ENCODE measurements at regions not wholly inside any gene's neighbourhood (a gene's known extent, or its start where the extent isn't known, plus 50 kb on each side); places are given as distances from the start of the nearest gene placed in this dataset.

GRCh38 chr5:53180991-53181390 lies 71.4 kb upstream of the MOCS2 start:
- Histone ChIP-seq H3K36me3 (ENCODE audit: control insufficient read depth in 4 of 4, insufficient read depth in 3 of 4, low read depth in 1 of 4, low read length in 3 of 4) (no peaks in the 10 kb centered on the region), H3K27ac (ENCODE audit: low read depth in 1 of 2, low read length in 2 of 2) (no peak overlapping the region), H3K9ac (ENCODE audit: low read depth in 1 of 2, low read length in 2 of 2) (no peak overlapping the region), H3K4me3 (ENCODE audit: low read depth in 1 of 3, low read length in 3 of 3) (no peak overlapping the region), H3K9me3 (ENCODE audit: control insufficient read depth in 4 of 4, low read length in 3 of 4) (no peaks in the 10 kb centered on the region), H3K4me1 (ENCODE audit: control insufficient read depth in 4 of 4, insufficient read depth in 4 of 4, low read length in 3 of 4) (no peaks in the 10 kb centered on the region), H3K27me3 (ENCODE audit: control insufficient read depth in 4 of 4, insufficient read depth in 4 of 4, low read length in 3 of 4) (no peaks in the 10 kb centered on the region)
- no peak for TF ChIP-seq NR2F2 (IDR thresholded peaks at IDR 0.05)
- TF ChIP-seq GABPA (IDR thresholded peaks at IDR 0.05 in 1 of 2, conservative IDR thresholded peaks at IDR 0.05 in 1 of 2): no peak
- TF ChIP-seq FOXA2 (IDR thresholded peaks at IDR 0.05): no peak
- no peak for TF ChIP-seq RAD21 (IDR thresholded peaks at IDR 0.05)
- TF ChIP-seq HNF4A (conservative IDR thresholded peaks at IDR 0.05): no peak
- TF ChIP-seq, protein P1, sequence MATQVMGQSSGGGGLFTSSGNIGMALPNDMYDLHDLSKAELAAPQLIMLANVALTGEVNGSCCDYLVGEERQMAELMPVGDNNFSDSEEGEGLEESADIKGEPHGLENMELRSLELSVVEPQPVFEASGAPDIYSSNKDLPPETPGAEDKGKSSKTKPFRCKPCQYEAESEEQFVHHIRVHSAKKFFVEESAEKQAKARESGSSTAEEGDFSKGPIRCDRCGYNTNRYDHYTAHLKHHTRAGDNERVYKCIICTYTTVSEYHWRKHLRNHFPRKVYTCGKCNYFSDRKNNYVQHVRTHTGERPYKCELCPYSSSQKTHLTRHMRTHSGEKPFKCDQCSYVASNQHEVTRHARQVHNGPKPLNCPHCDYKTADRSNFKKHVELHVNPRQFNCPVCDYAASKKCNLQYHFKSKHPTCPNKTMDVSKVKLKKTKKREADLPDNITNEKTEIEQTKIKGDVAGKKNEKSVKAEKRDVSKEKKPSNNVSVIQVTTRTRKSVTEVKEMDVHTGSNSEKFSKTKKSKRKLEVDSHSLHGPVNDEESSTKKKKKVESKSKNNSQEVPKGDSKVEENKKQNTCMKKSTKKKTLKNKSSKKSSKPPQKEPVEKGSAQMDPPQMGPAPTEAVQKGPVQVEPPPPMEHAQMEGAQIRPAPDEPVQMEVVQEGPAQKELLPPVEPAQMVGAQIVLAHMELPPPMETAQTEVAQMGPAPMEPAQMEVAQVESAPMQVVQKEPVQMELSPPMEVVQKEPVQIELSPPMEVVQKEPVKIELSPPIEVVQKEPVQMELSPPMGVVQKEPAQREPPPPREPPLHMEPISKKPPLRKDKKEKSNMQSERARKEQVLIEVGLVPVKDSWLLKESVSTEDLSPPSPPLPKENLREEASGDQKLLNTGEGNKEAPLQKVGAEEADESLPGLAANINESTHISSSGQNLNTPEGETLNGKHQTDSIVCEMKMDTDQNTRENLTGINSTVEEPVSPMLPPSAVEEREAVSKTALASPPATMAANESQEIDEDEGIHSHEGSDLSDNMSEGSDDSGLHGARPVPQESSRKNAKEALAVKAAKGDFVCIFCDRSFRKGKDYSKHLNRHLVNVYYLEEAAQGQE (IDR thresholded peaks at IDR 0.05): no peak
- WGBS: 88% methylated on average over 1 of the region's 1 CpG
- DNase-seq (ENCODE audit: low spot score): no peak

- Histone ChIP-seq H3K27me3 (ENCODE audit: control insufficient read depth in 4 of 4, insufficient read depth in 4 of 4, low read length in 3 of 4) (no peaks in the 10 kb centered on the region), H3K4me3 (ENCODE audit: low read depth in 1 of 3, low read length in 3 of 3) (no peak overlapping the region), H3K9me3 (ENCODE audit: control insufficient read depth in 4 of 4, low read length in 3 of 4) (no peaks in the 10 kb centered on the region), H3K36me3 (ENCODE audit: control insufficient read depth in 4 of 4, insufficient read depth in 3 of 4, low read depth in 1 of 4, low read length in 3 of 4) (no peaks in the 10 kb centered on the region), H3K4me1 (ENCODE audit: control insufficient read depth in 4 of 4, insufficient read depth in 4 of 4, low read length in 3 of 4) (no peaks in the 10 kb centered on the region), H3K27ac (ENCODE audit: low read depth in 1 of 2, low read length in 2 of 2) (no peak overlapping the region), H3K9ac (ENCODE audit: low read depth in 1 of 2, low read length in 2 of 2) (no peak overlapping the region)
- WGBS: 87% methylated on average over 2 of the region's 2 CpGs
- DNase-seq (ENCODE audit: low spot score): no peak
- no peak for TF ChIP-seq YY1 (IDR thresholded peaks at IDR 0.05)
- TF ChIP-seq, protein P1 (IDR thresholded peaks at IDR 0.05): no peak
- TF ChIP-seq FOXA1 (IDR thresholded peaks at IDR 0.05): no peak
- no peak for TF ChIP-seq FOXA2 (IDR thresholded peaks at IDR 0.05)
- no peak for TF ChIP-seq EGR1 (IDR thresholded peaks at IDR 0.05; ENCODE audit: low read depth in 2 of 2)
- no peak for TF ChIP-seq MAX (IDR thresholded peaks at IDR 0.05)
- no peak for TF ChIP-seq RAD21 (IDR thresholded peaks at IDR 0.05)
- TF ChIP-seq ZBTB33 (IDR thresholded peaks at IDR 0.05): no peak
- no peak for TF ChIP-seq SP1 (IDR thresholded peaks at IDR 0.05)
- no peak for TF ChIP-seq GABPA (IDR thresholded peaks at IDR 0.05 in 1 of 2, conservative IDR thresholded peaks at IDR 0.05 in 1 of 2)
- TF ChIP-seq HNF4G (IDR thresholded peaks at IDR 0.05): no peak
- TF ChIP-seq, protein P2, sequence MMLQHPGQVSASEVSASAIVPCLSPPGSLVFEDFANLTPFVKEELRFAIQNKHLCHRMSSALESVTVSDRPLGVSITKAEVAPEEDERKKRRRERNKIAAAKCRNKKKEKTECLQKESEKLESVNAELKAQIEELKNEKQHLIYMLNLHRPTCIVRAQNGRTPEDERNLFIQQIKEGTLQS (IDR thresholded peaks at IDR 0.05): no peak
- no peak for TF ChIP-seq JUND (IDR thresholded peaks at IDR 0.05)
- TF ChIP-seq TAF1 (conservative IDR thresholded peaks at IDR 0.05): no peak
Observed at GRCh38 chr5:53183880-53184279, 74.3 kb upstream of the MOCS2 start.

Measured in liver (tissue), 7 donors.